Endothelial cell of hepatic sinusoid (primary cell): ENCODE measurements at regions not wholly inside any gene's neighbourhood (a gene's known extent, or its start where the extent isn't known, plus 50 kb on each side); places are given as distances from the start of the nearest gene placed in this dataset.
"Not testable (repeated sequence)": the region's sequence is repeated elsewhere in the genome, so short reads cannot be mapped to it uniquely, and the experiment has no call there.

Source experiments
- in situ Hi-C: cut with HindIII; loops from 2 replicates; pipeline ENCODE4 v1.10.0; 2017; ENCODE audit warnings: low sequenced_read_pairs

GRCh38 chr9:86997156-86997555, 49.9 kb upstream of the GAS1 start:
- in situ Hi-C loops = loop anchor here (5.0 kb wide), 1 partner anchor 80 kb away; no protein-coding TSS in a partner anchor

DNA sequence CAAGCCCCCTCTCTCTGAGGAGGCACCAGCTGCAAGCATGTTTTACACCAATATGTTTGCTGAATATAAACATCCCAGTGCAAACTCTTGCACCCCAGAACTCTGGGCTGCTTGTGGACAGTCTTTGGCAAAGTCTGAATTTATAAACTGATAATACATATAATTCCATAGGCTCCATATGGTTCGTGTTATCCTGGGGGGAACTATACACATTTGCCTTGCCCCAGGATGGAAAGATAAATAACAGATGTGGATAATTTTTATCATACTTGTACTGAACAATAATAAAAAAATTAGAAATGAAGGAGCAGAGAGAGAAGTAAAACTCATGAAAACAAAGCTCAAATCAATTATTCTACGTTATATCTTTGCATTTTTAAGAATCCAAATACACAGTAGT, 50.6 kb upstream of the GAS1 start:
- in situ Hi-C loops = loop anchor here (5.0 kb wide), 1 partner anchor 79 kb away; no protein-coding TSS in a partner anchor

- in situ Hi-C loops = no loop called here
Observed at GRCh38 chr9:87002517-87002916, 55.2 kb upstream of the GAS1 start.

DNA sequence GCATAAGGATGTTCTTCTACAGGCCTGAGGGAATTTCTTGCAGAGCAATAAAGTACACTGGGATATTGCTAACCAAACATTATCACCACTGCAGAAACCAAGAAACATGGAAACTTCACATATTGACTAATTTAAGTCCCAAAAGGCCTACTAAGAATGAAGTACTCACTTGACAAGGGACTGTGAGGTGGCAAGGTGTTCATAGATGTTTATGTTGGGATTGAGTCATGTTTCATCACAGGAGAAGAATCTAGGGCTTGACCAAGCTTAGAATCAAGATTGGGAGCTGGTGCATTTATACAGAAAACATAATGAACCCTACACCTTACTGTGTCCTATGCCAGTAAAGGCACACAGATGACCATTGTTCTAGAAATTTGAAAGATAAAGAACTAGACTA, 56.7 kb upstream of the GAS1 start:
- in situ Hi-C loops = no loop called here

GRCh38 chr9:87006956-87007355, 59.6 kb upstream of the GAS1 start:
- in situ Hi-C loops = no loop called here

DNA sequence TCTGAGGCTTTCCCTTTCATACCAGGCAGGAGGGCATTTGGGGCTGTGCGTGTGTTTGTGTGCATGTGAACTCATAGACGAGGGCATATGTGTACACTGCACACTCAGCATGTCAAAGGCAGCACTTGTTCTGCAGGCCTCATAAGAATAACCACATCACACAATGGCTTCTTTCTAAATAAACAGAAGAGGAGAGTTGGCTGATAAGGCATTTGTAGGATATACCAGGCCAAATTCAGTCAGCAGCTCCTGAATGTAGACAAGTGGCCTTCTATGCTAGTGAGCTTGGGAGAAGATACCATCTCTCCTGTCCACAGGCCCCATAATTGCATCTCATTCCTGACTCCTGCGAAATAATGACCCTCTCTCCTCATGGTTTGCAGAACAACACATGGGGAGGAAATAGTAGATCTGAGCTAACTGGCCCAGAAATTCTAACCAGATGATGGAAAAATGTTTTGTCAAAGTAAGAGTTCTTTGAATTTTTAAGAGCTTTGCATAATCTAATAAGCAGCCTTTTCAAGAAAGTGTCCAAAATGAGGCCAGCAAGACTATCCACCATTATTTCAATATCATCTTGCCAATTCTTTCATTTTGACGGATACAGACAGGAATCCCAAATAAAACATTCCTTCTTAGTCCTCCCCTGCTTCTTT, 60.5 kb upstream of the GAS1 start:
- in situ Hi-C loops = no loop called here

DNA sequence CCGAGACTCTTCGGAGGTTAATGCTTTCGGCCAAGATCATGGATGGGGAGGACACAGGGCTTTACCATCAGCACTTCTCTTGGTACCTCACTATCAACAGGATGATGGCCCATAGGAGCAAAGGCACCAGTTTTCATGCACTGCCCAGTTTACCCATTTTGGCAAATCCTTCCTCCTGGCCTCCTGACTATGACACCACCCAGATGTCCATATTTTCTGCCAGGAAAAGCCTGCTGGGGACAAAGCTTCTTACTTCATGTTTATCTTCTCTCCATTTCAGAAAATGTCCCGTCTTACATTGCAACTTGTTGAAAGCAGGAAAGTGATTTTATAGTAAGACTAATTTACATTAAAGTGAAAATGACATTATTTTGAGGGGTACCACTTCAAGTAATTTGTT, 61.4 kb upstream of the GAS1 start:
- in situ Hi-C loops = no loop called here

GRCh38 chr9:87010626-87011025, 63.3 kb upstream of the GAS1 start:
- in situ Hi-C loops = no loop called here

GRCh38 chr9:87011551-87011950, 64.2 kb upstream of the GAS1 start:
- in situ Hi-C loops = no loop called here

GRCh38 chr9:87013490-87013889, 66.2 kb upstream of the GAS1 start:
- in situ Hi-C loops = no loop called here

GRCh38 chr9:87014436-87014835, 67.1 kb upstream of the GAS1 start:
- in situ Hi-C loops = no loop called here

DNA sequence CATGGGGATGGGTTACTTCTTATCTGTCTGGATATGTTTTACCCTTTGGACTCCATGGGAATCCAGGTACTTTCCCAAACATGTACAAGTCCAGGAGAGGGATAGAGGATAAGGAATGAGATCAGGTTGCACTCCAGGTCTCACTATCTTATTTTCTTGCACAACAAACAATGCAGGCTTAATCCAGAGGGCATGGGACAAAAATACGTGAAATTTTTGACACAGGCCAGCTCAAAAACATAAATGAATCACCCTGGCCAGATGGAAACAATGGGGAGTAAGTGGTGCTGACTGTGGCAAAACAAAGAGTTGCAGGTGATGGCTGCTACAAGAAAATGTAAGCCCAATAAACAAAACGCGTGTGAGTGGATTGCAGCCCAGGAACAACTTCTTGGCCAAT, 69.4 kb upstream of the GAS1 start:
- in situ Hi-C loops = no loop called here

- in situ Hi-C loops = no loop called here
Observed at GRCh38 chr9:87020169-87020950, 73.1 kb upstream of the GAS1 start.

DNA sequence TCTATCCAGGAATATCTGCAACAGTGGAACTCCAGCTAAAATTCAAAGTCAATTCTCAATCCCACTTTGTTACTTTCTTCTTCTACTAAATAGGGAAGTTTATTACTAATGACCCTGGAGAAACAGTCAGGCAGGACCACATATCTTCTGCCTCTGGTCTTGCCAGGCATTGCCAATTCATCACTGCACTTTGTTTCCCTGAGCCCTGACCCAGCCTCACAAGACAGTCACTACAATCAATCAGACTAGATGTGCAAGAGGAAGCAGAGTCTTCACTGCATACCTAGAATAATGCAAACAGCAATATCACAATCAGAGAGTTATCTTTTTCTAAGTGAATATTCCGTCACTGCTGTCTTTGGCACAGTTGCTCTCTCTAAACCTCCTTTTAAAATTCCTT, 74.9 kb upstream of the GAS1 start:
- in situ Hi-C loops = no loop called here

GRCh38 chr9:87026204-87026603, 78.9 kb upstream of the GAS1 start:
- in situ Hi-C loops = no loop called here

GRCh38 chr9:87028836-87029235, 81.5 kb upstream of the GAS1 start:
- in situ Hi-C loops = not testable (repeated sequence)

DNA sequence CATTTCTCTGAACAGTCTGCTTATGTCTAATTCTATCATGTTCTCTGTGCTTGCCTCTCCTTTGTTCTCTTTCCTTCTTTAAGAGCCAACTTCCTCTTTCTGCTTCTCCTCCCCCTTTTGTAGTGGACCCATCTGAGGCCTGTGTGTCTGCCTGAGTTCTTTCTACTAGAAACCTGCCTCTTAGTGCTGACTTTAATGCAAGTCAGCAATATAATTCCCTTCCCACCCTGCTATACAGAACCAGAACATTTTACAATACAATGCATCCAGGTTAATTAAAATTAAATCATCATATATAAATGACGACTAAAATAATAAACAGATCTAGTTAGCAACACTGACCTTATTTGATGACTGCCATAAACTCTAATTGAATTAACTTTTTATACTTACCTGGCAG, 82.6 kb upstream of the GAS1 start:
- in situ Hi-C loops = no loop called here

- in situ Hi-C loops = no loop called here
Observed at GRCh38 chr9:87034841-87035240, 87.5 kb upstream of the GAS1 start.

DNA sequence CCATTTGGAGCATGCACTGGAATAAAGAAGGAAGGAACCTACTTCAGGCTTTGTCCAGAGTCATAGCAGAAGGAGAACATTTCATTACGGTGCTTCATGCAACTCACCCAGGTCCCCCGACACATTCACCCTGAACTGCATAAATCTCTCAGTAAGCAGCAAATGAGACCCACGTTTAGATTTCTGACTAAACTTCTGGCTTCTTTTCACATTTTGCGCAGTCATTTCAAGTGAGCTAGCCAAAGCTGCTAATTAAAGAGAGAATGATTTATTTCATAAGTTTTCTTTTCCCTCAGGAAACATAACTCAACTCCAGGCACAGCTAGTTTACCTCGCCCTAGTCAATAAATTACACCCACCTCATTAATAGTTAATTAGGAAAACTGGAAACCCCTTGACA, 88.6 kb upstream of the GAS1 start:
- in situ Hi-C loops = no loop called here

- in situ Hi-C loops = no loop called here
Observed at GRCh38 chr9:87036506-87036905, 89.2 kb upstream of the GAS1 start.

DNA sequence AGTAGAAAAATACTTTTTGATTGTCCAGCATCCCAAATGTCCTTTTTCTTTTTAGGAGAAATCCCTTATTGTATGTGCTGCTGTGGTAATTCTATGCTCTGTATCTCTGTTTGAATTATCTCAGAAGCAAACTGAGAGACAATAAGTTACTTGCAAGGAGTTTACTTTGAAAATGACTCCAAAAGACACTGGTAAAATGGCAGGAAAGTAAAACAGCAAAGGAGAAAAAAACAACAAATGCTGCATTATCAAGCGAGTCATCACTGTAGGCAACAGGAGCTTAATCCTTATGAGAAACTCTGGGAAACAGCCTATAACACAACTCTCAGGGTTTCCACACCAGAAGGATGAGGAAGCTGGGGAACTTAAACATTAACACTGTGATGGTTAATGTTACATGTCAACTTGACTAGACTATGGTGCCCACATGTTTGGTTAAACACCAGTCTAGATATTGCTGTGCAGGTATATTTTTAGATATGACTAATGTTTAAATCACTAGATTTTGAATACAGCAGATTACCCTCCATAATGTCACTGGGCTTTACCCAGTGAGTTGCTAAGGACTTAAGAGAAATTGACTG, 92.6 kb upstream of the GAS1 start:
- in situ Hi-C loops = no loop called here

GRCh38 chr9:87040410-87041009, 93.2 kb upstream of the GAS1 start:
- in situ Hi-C loops = no loop called here
